ENCODE measurements at regions not wholly inside any gene's neighbourhood (a gene's known extent, or its start where the extent isn't known, plus 50 kb on each side); places are given as distances from the start of the nearest gene placed in this dataset.

- TF ChIP-seq POLR2A (IDR thresholded peaks at IDR 0.05; ENCODE audit: low read depth, low read length), result no peak
- TF ChIP-seq CTCF (conservative IDR thresholded peaks at IDR 0.05; ENCODE audit: low read depth, low read length), result no peak
- no peak for TF ChIP-seq MXI1 (IDR thresholded peaks at IDR 0.05; ENCODE audit: borderline replicate concordance, low read depth, low read length)
- no peak for TF ChIP-seq MAFK (IDR thresholded peaks at IDR 0.05; ENCODE audit: low read depth, low read length)
- no peak for TF ChIP-seq RFX5 (IDR thresholded peaks at IDR 0.05; ENCODE audit: low read depth, low read length)
- TF ChIP-seq CHD1 (IDR thresholded peaks at IDR 0.05; ENCODE audit: low read depth, low read length), result no peak
- TF ChIP-seq RAD21 (IDR thresholded peaks at IDR 0.05; ENCODE audit: low read length), result no peak
- no peak for TF ChIP-seq NFE2L2 (IDR thresholded peaks at IDR 0.05; ENCODE audit: low read depth, low read length)
- no peak for TF ChIP-seq MAZ (IDR thresholded peaks at IDR 0.05; ENCODE audit: borderline replicate concordance, low read depth, low read length)
- no peak for TF ChIP-seq BHLHE40 (IDR thresholded peaks at IDR 0.05; ENCODE audit: low read depth, low read length)
- no peak for TF ChIP-seq SMC3 (IDR thresholded peaks at IDR 0.05; ENCODE audit: low read depth, low read length)
- TF ChIP-seq USF2 (IDR thresholded peaks at IDR 0.05; ENCODE audit: low read depth, low read length), result no peak
- no peak for TF ChIP-seq RCOR1 (IDR thresholded peaks at IDR 0.05; ENCODE audit: insufficient replicate concordance, low read length)
- no peak for TF ChIP-seq FOS (IDR thresholded peaks at IDR 0.05; ENCODE audit: low read depth, low read length)
- H2AK5ac ChIP-seq (ENCODE audit: low read depth, low read length), result no peak overlapping the region
- intact Hi-C loops (cut with micrococcal nuclease) (no loop called here), dilution Hi-C loops (cut with HindIII; ENCODE audit: low sequenced_read_pairs, unreplicated experiment) (no loop called here), in situ Hi-C loops (cut with MboI; ENCODE audit: low sequenced_read_pairs) (no loop called here)
- H4K8ac ChIP-seq (ENCODE audit: low read depth in 2 of 2, low read length in 2 of 2), result no peak overlapping the region
- no peaks in the 10 kb centered on the region for H3K9me1 ChIP-seq (ENCODE audit: insufficient read depth, low read length)
- H3K27me3 ChIP-seq (ENCODE audit: control insufficient read depth, insufficient read depth, low read length), result no peaks in the 10 kb centered on the region
- H3K9ac ChIP-seq (ENCODE audit: low read depth, low read length), result no peak overlapping the region
- no peak overlapping the region for H2BK5ac ChIP-seq (ENCODE audit: low read depth, low read length, poor library complexity, severe bottlenecking)
- no peak overlapping the region for H2BK15ac ChIP-seq (ENCODE audit: low read depth, low read length)
- H3K23ac ChIP-seq (ENCODE audit: low read depth, low read length), result no peak overlapping the region
- H4K91ac ChIP-seq (ENCODE audit: insufficient read depth, low read depth, low read length), result no peak overlapping the region
- no peak overlapping the region for H3K4ac ChIP-seq (ENCODE audit: low read depth, low read length)
- ATAC-seq (ENCODE audit: low read depth), result no peak
- no peak overlapping the region for H2BK20ac ChIP-seq (ENCODE audit: low read depth, low read length)
- no peak overlapping the region for H2BK120ac ChIP-seq (ENCODE audit: low read depth, low read length)
- H2AFZ ChIP-seq (replicated peaks; ENCODE audit: low read length, poor library complexity), result no peak overlapping the region
- no peak for DNase-seq
- H3K4me1 ChIP-seq (ENCODE audit: control insufficient read depth, insufficient read depth, low read length), result no peaks in the 10 kb centered on the region
- H3K9me3 ChIP-seq (ENCODE audit: control insufficient read depth, insufficient read depth, low read length), result peaks cover 30% of the 10 kb centered on the region
- no peak overlapping the region for H3K14ac ChIP-seq (replicated peaks; ENCODE audit: low read depth, low read length)
- H4K20me1 ChIP-seq (ENCODE audit: insufficient read depth, low read length), result no peaks in the 10 kb centered on the region
- CTCF ChIA-PET, result no interaction called here
- no peaks in the 10 kb centered on the region for H3K79me1 ChIP-seq (ENCODE audit: low read depth in 1 of 2, low read length in 2 of 2)
- H4K5ac ChIP-seq (ENCODE audit: low read depth, low read length), result no peak overlapping the region
- POLR2A ChIA-PET (ENCODE audit: unreplicated experiment), result no interaction called here
- H3K56ac ChIP-seq (ENCODE audit: extremely low read depth, insufficient read depth, low read length), result no peak overlapping the region
- H3K4me2 ChIP-seq (ENCODE audit: low read depth, low read length), result no peak overlapping the region
- H3K4me3 ChIP-seq (ENCODE audit: insufficient read depth, low read depth, low read length), result no peak overlapping the region
- BruUV-seq (replicated peaks), result no TSS peak
- no peak overlapping the region for H3K27ac ChIP-seq (ENCODE audit: insufficient read depth, low read length)
- WGBS, 2 experiments (ENCODE audit: extremely low coverage in 2 of 2, insufficient read length in 1 of 2), result no CpG with 5 or more reads among the region's 2 CpGs
- H2AK9ac ChIP-seq (replicated peaks; ENCODE audit: low read depth, low read length, poor library complexity), result no peak overlapping the region
- H3K18ac ChIP-seq (ENCODE audit: low read depth, low read length), result no peak overlapping the region
- no peaks in the 10 kb centered on the region for H3K36me3 ChIP-seq (ENCODE audit: control insufficient read depth, insufficient read depth, low read length)
Measured at GRCh38 chr16:79363484-79363883, 237.1 kb downstream of the MAF start.
